CD14-positive monocyte (primary cell): ENCODE measurements at regions not wholly inside any gene's neighbourhood (a gene's known extent, or its start where the extent isn't known, plus 50 kb on each side); places are given as distances from the start of the nearest gene placed in this dataset.

Experiments used
- DNase-seq, 3 donors: peaks; one replicate each; pipeline ENCODE4 v3.0.0-alpha.2; 2011 to 2022
- H2AFZ ChIP-seq: 2 replicates; pipeline ENCODE4 v1.6.0; 2012; ENCODE audit warnings: mild to moderate bottlenecking, low read depth, low read length, inconsistent platforms; ENCODE audit not compliant: insufficient read depth, poor library complexity, severe bottlenecking
- H3K27ac ChIP-seq, 2 donors: 1 replicate in 1 of 2; 2 replicates in 1 of 2; pipeline ENCODE4 v1.5.1; 2012 to 2013; ENCODE audit warnings: low read length in 2 of 2, control low read depth in 1 of 2, inconsistent platforms in 1 of 2, low read depth in 1 of 2, mild to moderate bottlenecking in 1 of 2
- H3K27me3 ChIP-seq, 2 donors: one replicate each; pipeline versions ENCODE4 v1.6.0 to v1.6.1; 2011 to 2013; ENCODE audit warnings: low read length in 2 of 2; ENCODE audit not compliant: control insufficient read depth in 2 of 2, insufficient read depth in 2 of 2
- H3K36me3 ChIP-seq, 2 donors: replicated peaks in 1 of 2; 1 replicate in 1 of 2; 2 replicates in 1 of 2; pipeline versions ENCODE4 v1.5.1 to v1.6.1; 2012 to 2013; ENCODE audit warnings: low read length in 2 of 2, control low read depth in 1 of 2, inconsistent platforms in 1 of 2, mild to moderate bottlenecking in 1 of 2; ENCODE audit not compliant: insufficient read depth in 2 of 2, control insufficient read depth in 1 of 2
- H3K4me1 ChIP-seq, 2 donors: 1 replicate in 1 of 2; 2 replicates in 1 of 2; pipeline versions ENCODE4 v1.5.1 to v1.6.1; 2012 to 2013; ENCODE audit warnings: low read length in 2 of 2, control low read depth in 1 of 2, inconsistent platforms in 1 of 2, mild to moderate bottlenecking in 1 of 2, moderate library complexity in 1 of 2; ENCODE audit not compliant: insufficient read depth in 2 of 2, control insufficient read depth in 1 of 2
- H3K4me2 ChIP-seq: replicated peaks from 2 replicates; pipeline ENCODE3; 2012; ENCODE audit warnings: low read length, moderate library complexity, mild to moderate bottlenecking; ENCODE audit not compliant: poor library complexity, severe bottlenecking; ENCODE audit errors: extremely low read depth
- H3K4me3 ChIP-seq, 3 experiments: fragments of 200-600 bp in 1 of 3; sonication (generic) in 1 of 3; replicated peaks in 1 of 3; 1 replicate in 2 of 3; 2 replicates in 1 of 3; pipeline ENCODE4 v1.5.1; 2011 to 2013; ENCODE audit warnings: low read length in 3 of 3, mild to moderate bottlenecking in 3 of 3, control low read depth in 2 of 3, low read depth in 2 of 3, inconsistent platforms in 1 of 3, moderate library complexity in 1 of 3
- H3K79me2 ChIP-seq: 2 replicates; pipeline ENCODE4 v1.6.0; 2012; ENCODE audit warnings: mild to moderate bottlenecking, control low read depth, inconsistent platforms, low read length, moderate library complexity; ENCODE audit not compliant: insufficient read depth
- H3K9ac ChIP-seq: 2 replicates; pipeline ENCODE4 v1.6.0; 2017; ENCODE audit warnings: low read length, mild to moderate bottlenecking; ENCODE audit not compliant: insufficient read depth, poor library complexity, severe bottlenecking
- H3K9me3 ChIP-seq, 2 donors: replicated peaks in 1 of 2; 1 replicate in 1 of 2; 2 replicates in 1 of 2; pipeline versions ENCODE4 v1.5.1 to v1.6.1; 2012 to 2013; ENCODE audit warnings: low read length in 2 of 2, control low read depth in 1 of 2; ENCODE audit not compliant: control insufficient read depth in 1 of 2, insufficient read depth in 1 of 2
- H4K20me1 ChIP-seq: 2 replicates; pipeline ENCODE4 v1.6.0; 2012; ENCODE audit warnings: mild to moderate bottlenecking, low read length, control low read depth, moderate library complexity; ENCODE audit not compliant: insufficient read depth
- H3K27ac Mint-ChIP-seq, 7 donors: one replicate each; pipeline ENCODE4 v1.8.0; 2020; ENCODE audit warnings: mild to moderate bottlenecking in 7 of 7, mixed read lengths in 7 of 7, moderate library complexity in 6 of 7, inconsistent platforms in 2 of 7
- H3K27me3 Mint-ChIP-seq, 3 donors: one replicate each; pipeline ENCODE4 v1.8.0; 2021 to 2022; ENCODE audit warnings: low read depth in 3 of 3, mild to moderate bottlenecking in 3 of 3, mixed read lengths in 3 of 3, moderate library complexity in 3 of 3, inconsistent platforms in 1 of 3
- H3K36me3 Mint-ChIP-seq, 2 donors: one replicate each; pipeline ENCODE4 v1.8.0; 2020; ENCODE audit warnings: mixed read lengths in 2 of 2, inconsistent platforms in 1 of 2, mild to moderate bottlenecking in 1 of 2
- H3K4me1 Mint-ChIP-seq: one replicate; pipeline ENCODE4 v1.8.0; 2020; ENCODE audit warnings: mild to moderate bottlenecking, mixed read lengths
- H3K4me3 Mint-ChIP-seq, 2 donors: one replicate each; pipeline ENCODE4 v1.8.0; 2020; ENCODE audit warnings: mild to moderate bottlenecking in 2 of 2, mixed read lengths in 2 of 2, moderate library complexity in 1 of 2
- H3K9me3 Mint-ChIP-seq, 7 donors: one replicate each; pipeline ENCODE4 v1.8.0; 2020 to 2022; ENCODE audit warnings: mixed read lengths in 7 of 7, mild to moderate bottlenecking in 6 of 7, moderate library complexity in 6 of 7, inconsistent platforms in 2 of 7
- CTCF ChIP-seq: fragments of 200-600 bp; IDR thresholded peaks from one replicate; pipeline ENCODE4 v1.8.0; 2022; ENCODE audit warnings: antibody characterized with exemption, mild to moderate bottlenecking
- WGBS: methylation state at CpG from one replicate; pipeline ENCODE4 v1.1.5; 2013; ENCODE audit warnings: missing lambda C conversion rate; ENCODE audit not compliant: insufficient coverage; 5-methylcytosine and 5-hydroxymethylcytosine counted together
- intact Hi-C, 2 donors: fragments of 100-400 bp; cut with micrococcal nuclease; formaldehyde crosslinking; loops; one replicate each; pipeline versions ENCODE4 v1.15.0 to v1.15.1; 2023

DNA sequence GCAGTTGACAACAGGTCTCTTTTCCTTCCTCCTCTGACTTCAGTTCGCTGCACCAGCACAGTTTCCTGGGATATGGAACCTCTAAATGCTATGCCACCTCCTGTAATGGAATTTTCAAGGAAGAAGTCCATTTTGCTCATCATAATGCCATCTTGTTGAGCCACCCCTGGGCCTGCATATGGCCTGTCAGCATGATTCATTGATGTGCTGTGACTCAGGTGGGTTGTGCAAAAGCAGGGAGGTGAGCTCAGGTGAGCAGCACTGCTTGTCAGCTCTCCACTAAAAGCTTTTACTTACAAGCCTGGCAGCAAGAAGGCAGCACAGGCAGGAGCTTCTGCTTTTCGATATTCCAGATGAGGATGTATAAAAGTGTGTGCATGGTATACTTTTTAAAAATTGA lies 247.1 kb upstream of the LMCD1 start:
- Histone ChIP-seq H3K9me3 (no peaks in the 10 kb centered on the region), H3K4me1 (no peaks in the 10 kb centered on the region), H3K27me3 (no peaks in the 10 kb centered on the region), H3K36me3 (no peaks in the 10 kb centered on the region), H3K4me3 (no peak overlapping the region), H3K9ac (no peak overlapping the region), H3K4me2 (no peak overlapping the region), H3K27ac (no peak overlapping the region), H4K20me1 (no peaks in the 10 kb centered on the region), H2AFZ (no peak overlapping the region), H3K79me2 (no peaks in the 10 kb centered on the region)
- Mint-ChIP-seq H3K36me3 (no peaks in the 10 kb centered on the region), H3K9me3 (peaks cover 5 to 16% (median 9%) of the 10 kb centered on the region in 7 donors), H3K4me3 (no peak overlapping the region), H3K4me1 (no peaks in the 10 kb centered on the region), H3K27me3 (no peaks in the 10 kb centered on the region), H3K27ac (peak overlapping the region in 1 of 7 donors; percentile 7)
- no peak for TF ChIP-seq CTCF
- intact Hi-C loops: no loop called here
- WGBS: 100% methylated on average over 1 of the region's 2 CpGs
- no peak for DNase-seq

DNA sequence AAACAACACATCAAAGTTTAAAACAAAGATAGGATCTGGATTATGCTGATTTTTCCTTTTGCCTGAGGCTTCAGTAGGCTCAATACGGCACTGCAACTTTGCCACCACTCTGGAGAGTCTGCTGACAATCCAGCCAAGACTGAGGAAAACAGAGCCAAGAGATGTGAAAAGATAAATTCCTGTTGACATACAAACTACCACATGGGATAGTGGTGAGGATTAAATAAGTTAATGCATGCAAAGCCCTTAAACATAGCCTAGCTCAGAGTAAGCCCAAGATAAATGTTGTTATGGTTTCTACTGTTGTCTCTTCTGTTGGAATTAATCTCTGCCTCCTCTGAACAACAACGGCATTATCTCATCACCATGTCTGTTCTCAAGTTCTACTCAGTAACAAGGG lies 245.9 kb upstream of the LMCD1 start:
- H3K79me2 ChIP-seq: no peaks in the 10 kb centered on the region
- Mint-ChIP-seq H3K27me3 (no peaks in the 10 kb centered on the region), H3K27ac (no peak overlapping the region), H3K4me3 (no peak overlapping the region), H3K4me1 (no peaks in the 10 kb centered on the region), H3K36me3 (no peaks in the 10 kb centered on the region), H3K9me3 (peaks cover 5 to 9% (median 8%) of the 10 kb centered on the region in 7 donors)
- WGBS: no CpG with 5 or more reads among the region's 2 CpGs
- no peak overlapping the region for H3K4me3 ChIP-seq
- H3K9me3 ChIP-seq: no peaks in the 10 kb centered on the region
- intact Hi-C loops: no loop called here
- no peaks in the 10 kb centered on the region for H3K36me3 ChIP-seq
- H4K20me1 ChIP-seq: no peaks in the 10 kb centered on the region
- no peak overlapping the region for H3K9ac ChIP-seq
- no peak for DNase-seq
- no peak overlapping the region for H3K4me2 ChIP-seq
- no peaks in the 10 kb centered on the region for H3K4me1 ChIP-seq
- no peaks in the 10 kb centered on the region for H3K27me3 ChIP-seq
- no peak for TF ChIP-seq CTCF
- H3K27ac ChIP-seq: no peak overlapping the region
- H2AFZ ChIP-seq: no peak overlapping the region
